ENCODE measurements at regions not wholly inside any gene's neighbourhood (a gene's known extent, or its start where the extent isn't known, plus 50 kb on each side); places are given as distances from the start of the nearest gene placed in this dataset.
"Not testable (repeated sequence)": the region's sequence is repeated elsewhere in the genome, so short reads cannot be mapped to it uniquely, and the experiment has no call there.

DNA sequence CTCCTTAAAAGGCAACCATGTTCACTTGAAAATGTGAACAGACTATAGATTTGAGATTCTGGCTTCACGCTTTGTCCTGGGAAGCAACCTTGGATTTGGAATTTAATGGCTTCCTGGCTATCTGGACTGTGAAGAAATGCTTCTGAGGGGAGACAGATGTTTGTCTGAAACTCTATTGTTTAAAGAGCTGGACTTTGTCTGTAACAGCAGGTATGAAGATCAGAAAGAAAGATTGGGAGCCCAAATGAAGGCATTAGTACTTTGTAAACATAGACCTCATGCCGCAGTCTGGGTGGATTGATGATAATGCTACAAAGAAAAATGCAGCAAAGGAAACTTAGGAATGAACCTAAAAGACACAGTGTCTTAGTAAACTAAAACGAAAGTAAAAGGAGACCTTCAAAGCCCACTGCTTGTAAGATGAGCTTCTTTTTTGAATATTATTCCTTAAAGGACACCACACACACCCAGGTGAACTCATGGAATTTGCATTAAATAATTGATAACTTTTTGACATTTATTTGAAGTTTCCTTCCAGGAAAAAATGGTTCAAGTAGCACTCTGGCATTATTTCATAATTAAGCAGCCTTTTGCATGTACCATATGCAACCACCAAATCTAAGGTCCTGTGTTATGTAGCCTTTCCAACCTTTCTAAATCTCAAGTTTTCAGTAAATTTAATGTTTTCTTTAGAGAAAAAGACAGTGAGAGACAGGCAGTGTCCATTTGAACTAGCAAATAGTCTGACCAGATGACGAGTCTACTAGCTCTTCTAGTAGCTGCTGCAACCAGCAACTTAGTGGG lies 119.9 kb downstream of the SPDYE17 start:
- H3K9me3 ChIP-seq (ENCODE audit: control insufficient read depth, insufficient read depth, low read length); H3K27me3 ChIP-seq (ENCODE audit: control insufficient read depth, insufficient read depth, low read length); H3K4me3 ChIP-seq (ENCODE audit: low read depth, low read length); H3K9ac ChIP-seq (ENCODE audit: low read depth, low read length); H3K36me3 ChIP-seq (ENCODE audit: control insufficient read depth, insufficient read depth, low read length); H3K4me1 ChIP-seq (ENCODE audit: control insufficient read depth, insufficient read depth, low read length): not testable (repeated sequence)

DNA sequence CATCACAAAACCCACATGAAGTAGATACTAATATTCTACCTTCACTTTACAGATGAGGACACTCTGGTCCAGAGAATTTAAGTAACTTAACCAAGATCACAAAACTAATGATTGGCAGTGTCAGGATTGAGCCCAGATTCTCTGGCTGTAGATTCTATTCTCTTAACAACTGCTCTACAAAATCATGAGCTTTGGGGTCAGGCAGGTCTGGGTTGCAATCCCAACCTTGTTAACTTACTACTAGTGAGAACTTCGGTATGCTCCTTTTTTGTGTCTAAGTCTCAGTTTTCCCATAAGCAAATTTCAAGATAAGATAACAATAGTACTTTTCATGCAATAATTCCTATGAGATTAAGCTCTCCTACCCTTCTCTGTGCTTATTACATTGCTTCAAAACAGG lies 127.5 kb downstream of the SPDYE17 start:
- not testable (repeated sequence) for H3K4me1 ChIP-seq (ENCODE audit: control insufficient read depth, insufficient read depth, low read length); H3K9ac ChIP-seq (ENCODE audit: low read depth, low read length); H3K36me3 ChIP-seq (ENCODE audit: control insufficient read depth, insufficient read depth, low read length); H3K27me3 ChIP-seq (ENCODE audit: control insufficient read depth, insufficient read depth, low read length); H3K9me3 ChIP-seq (ENCODE audit: control insufficient read depth, insufficient read depth, low read length); H3K4me3 ChIP-seq (ENCODE audit: low read depth, low read length)

DNA sequence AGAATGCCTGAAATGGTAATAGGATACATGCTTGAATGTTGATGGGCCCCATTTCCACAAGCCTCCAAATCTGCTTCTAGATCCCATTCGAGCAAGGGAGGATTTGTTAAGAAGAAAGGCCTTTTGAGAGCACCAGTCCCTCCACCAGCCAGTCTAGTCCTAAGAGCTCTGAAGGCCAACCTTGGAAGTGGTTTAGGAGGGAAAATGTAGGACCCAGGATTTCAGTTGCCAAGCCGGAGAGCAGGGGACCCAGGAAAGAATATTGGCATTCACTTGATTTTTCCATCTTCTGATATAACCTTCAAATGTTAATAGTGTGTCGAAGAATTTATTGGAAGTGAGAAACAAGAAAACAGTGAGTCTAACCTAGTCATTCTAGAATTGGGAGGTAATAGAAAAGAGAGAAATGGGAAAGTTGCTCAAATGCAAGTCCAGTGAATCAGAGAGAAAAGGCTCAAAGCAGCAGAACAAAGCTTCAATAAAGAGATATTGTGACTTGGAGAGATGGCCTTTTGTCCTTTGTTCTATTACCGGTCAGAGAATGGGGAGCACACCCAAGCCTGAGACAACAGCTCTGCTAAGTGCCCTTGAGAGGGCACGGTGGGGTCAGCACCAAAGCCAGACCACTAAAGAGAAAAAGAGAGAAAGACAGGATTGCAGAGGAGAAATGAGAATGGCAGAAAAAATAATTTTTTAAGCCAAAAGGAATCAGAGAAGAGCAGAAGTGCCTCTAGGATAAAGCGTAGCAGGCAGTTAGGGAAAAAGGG lies 130.0 kb downstream of the SPDYE17 start:
- not testable (repeated sequence) for H3K4me1 ChIP-seq (ENCODE audit: control insufficient read depth, insufficient read depth, low read length); H3K9me3 ChIP-seq (ENCODE audit: control insufficient read depth, insufficient read depth, low read length); H3K4me3 ChIP-seq (ENCODE audit: low read depth, low read length); H3K36me3 ChIP-seq (ENCODE audit: control insufficient read depth, insufficient read depth, low read length); H3K9ac ChIP-seq (ENCODE audit: low read depth, low read length); H3K27me3 ChIP-seq (ENCODE audit: control insufficient read depth, insufficient read depth, low read length)

DNA sequence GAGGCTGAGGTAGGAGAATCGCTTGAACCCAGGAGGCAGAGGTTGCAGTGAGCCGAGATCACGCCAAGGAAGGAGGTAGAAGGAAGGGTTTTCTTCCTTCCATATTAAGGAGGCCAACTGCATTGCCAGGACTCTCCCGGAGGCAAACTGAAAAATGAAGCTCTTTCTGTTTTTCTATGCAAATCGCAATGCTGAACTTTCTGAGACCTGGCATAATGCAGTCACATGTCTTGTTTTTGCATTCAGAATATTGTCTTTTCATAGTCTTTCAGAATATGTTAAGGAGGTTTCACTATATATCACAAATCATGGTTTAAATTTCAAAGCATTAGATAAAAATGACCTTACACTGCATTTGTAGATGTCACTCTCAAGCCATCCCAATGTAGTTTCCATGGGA lies 133.4 kb downstream of the SPDYE17 start:
- H3K36me3 ChIP-seq (ENCODE audit: control insufficient read depth, insufficient read depth, low read length); H3K9ac ChIP-seq (ENCODE audit: low read depth, low read length): not testable (repeated sequence)

DNA sequence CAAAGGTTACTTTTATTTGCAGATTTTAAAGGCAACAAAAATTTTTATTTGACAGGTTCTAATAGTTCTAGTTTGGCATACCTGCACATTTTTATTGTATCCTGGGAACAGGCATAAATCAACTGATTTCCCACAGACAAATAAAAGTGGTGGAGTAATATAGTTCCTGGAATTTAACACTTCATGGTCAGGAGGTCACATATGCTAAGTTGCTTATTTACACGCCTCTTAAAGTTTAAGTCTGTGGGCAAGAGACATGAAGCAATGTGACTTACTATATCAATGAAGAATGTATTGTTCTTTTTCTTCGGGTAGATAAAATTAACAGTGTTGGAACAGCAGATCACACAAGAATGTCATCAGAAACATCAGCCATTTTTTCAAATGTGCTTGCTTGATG lies 135.2 kb downstream of the SPDYE17 start:
- H3K27me3 ChIP-seq (ENCODE audit: control insufficient read depth, insufficient read depth, low read length); H3K9me3 ChIP-seq (ENCODE audit: control insufficient read depth, insufficient read depth, low read length); H3K36me3 ChIP-seq (ENCODE audit: control insufficient read depth, insufficient read depth, low read length); H3K4me3 ChIP-seq (ENCODE audit: low read depth, low read length); H3K4me1 ChIP-seq (ENCODE audit: control insufficient read depth, insufficient read depth, low read length); H3K9ac ChIP-seq (ENCODE audit: low read depth, low read length): not testable (repeated sequence)

More for the DNA sequence above, 133.4 kb downstream of the SPDYE17 start:
- H3K9me3 ChIP-seq (ENCODE audit: control insufficient read depth, insufficient read depth, low read length); H3K4me3 ChIP-seq (ENCODE audit: low read depth, low read length); H3K4me1 ChIP-seq (ENCODE audit: control insufficient read depth, insufficient read depth, low read length); H3K27me3 ChIP-seq (ENCODE audit: control insufficient read depth, insufficient read depth, low read length): not testable (repeated sequence)

DNA sequence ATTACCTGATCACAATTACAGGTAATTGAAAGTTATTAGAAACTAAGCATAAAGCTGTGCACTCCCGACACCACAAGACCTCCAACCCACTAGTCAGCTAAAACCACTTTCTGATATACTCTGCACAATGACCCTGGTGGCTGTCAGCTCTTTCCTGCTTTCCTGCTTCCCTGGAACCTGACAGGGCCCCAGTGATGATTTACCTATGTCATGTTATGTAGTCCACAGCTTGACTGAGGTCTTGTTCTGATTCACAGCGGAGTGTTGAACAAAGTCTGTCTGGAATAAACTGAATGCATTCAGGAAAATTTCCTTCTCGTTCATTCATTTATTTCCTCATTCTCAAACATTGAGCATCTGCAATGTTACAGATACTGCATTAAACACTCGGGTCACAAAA lies 136.5 kb downstream of the SPDYE17 start:
- H3K36me3 ChIP-seq (ENCODE audit: control insufficient read depth, insufficient read depth, low read length); H3K9me3 ChIP-seq (ENCODE audit: control insufficient read depth, insufficient read depth, low read length); H3K4me3 ChIP-seq (ENCODE audit: low read depth, low read length); H3K27me3 ChIP-seq (ENCODE audit: control insufficient read depth, insufficient read depth, low read length); H3K4me1 ChIP-seq (ENCODE audit: control insufficient read depth, insufficient read depth, low read length); H3K9ac ChIP-seq (ENCODE audit: low read depth, low read length): not testable (repeated sequence)

DNA sequence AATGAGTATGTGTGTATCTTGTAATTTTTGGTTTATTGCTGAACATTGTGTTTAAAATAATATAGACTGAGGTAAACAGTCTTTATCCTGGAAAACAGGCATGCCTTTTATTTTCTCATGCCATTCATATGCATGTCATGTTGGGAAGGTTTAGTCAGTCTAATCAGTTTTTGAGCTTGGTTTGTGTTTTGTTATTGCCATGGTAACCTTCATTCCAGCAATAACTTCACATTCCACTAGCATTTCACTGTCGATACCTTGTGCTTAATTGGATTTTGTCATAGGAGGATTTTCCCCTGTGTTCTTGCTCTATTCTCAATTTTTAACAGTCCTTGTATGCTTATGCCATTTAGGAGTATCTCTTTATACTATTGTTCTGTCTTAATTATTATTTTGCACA lies 140.4 kb downstream of the SPDYE17 start:
- H3K9me3 ChIP-seq (ENCODE audit: control insufficient read depth, insufficient read depth, low read length); H3K9ac ChIP-seq (ENCODE audit: low read depth, low read length); H3K4me3 ChIP-seq (ENCODE audit: low read depth, low read length); H3K27me3 ChIP-seq (ENCODE audit: control insufficient read depth, insufficient read depth, low read length); H3K36me3 ChIP-seq (ENCODE audit: control insufficient read depth, insufficient read depth, low read length); H3K4me1 ChIP-seq (ENCODE audit: control insufficient read depth, insufficient read depth, low read length): not testable (repeated sequence)

DNA sequence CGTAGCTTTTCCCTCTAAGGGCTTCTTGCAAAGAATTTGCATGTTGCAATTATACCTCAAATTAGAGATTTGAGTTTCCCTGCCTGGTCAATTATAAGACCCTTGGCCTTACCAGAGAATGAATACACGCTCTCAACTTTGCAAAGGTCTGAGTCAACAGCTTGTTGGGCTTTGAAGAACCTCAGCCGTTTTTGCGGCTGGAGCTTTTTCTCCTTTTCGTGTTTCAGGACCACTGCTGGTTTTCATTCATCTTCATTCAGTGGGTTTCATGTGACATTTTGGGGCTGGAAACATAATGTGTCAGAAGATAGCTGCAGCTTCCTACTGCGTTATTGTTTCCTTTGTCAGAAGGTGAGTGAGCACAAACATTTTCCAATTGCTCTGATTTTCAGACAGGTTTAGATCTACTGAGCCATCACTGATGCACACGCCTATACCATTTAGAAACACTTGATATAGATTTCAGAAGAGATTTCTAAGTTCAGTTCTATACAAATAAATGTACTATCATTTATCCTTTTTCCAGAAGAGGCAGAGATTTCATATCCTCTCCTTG lies 152.3 kb downstream of the SPDYE17 start:
- H3K36me3 ChIP-seq (ENCODE audit: control insufficient read depth, insufficient read depth, low read length); H3K4me1 ChIP-seq (ENCODE audit: control insufficient read depth, insufficient read depth, low read length); H3K9me3 ChIP-seq (ENCODE audit: control insufficient read depth, insufficient read depth, low read length); H3K9ac ChIP-seq (ENCODE audit: low read depth, low read length); H3K27me3 ChIP-seq (ENCODE audit: control insufficient read depth, insufficient read depth, low read length); H3K4me3 ChIP-seq (ENCODE audit: low read depth, low read length): not testable (repeated sequence)

DNA sequence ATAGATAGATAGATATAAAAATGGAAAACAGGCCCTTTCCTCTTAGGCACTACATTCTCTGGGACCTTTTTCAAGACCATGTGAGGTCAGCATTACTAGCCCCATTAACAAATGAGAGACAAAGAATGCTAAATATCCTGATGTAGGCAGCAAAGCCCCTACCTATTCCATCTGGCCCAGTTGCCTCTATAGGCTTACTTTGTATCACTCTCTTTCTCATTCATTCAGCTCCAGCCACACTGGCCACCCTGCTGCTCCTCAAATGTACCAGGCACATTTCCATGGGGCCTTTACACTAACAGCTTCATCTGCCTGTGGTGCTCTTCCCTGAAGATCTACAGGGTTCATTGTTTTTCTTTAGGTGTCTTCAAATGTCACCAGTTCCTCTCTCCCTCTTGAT lies 156.4 kb downstream of the SPDYE17 start:
- H3K4me1 ChIP-seq (ENCODE audit: control insufficient read depth, insufficient read depth, low read length); H3K4me3 ChIP-seq (ENCODE audit: low read depth, low read length); H3K9me3 ChIP-seq (ENCODE audit: control insufficient read depth, insufficient read depth, low read length); H3K9ac ChIP-seq (ENCODE audit: low read depth, low read length); H3K36me3 ChIP-seq (ENCODE audit: control insufficient read depth, insufficient read depth, low read length); H3K27me3 ChIP-seq (ENCODE audit: control insufficient read depth, insufficient read depth, low read length): not testable (repeated sequence)

DNA sequence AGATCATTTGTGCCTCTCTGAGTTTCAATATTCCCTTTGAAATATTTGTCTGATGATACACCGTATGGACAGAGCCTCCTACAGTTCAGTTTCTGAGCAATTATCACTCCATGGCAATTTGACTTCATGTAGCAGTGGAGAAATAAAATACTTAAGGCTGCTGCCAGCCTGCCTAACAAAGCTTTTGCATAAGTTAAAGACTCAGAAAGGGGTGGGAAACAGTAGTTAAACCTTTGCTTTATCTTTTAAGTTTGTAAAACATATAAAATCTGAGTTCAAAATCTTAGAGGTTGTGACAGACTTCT lies 161.7 kb downstream of the SPDYE17 start:
- H3K4me3 ChIP-seq (ENCODE audit: low read depth, low read length); H3K9ac ChIP-seq (ENCODE audit: low read depth, low read length); H3K36me3 ChIP-seq (ENCODE audit: control insufficient read depth, insufficient read depth, low read length); H3K27me3 ChIP-seq (ENCODE audit: control insufficient read depth, insufficient read depth, low read length); H3K9me3 ChIP-seq (ENCODE audit: control insufficient read depth, insufficient read depth, low read length); H3K4me1 ChIP-seq (ENCODE audit: control insufficient read depth, insufficient read depth, low read length): not testable (repeated sequence)

DNA sequence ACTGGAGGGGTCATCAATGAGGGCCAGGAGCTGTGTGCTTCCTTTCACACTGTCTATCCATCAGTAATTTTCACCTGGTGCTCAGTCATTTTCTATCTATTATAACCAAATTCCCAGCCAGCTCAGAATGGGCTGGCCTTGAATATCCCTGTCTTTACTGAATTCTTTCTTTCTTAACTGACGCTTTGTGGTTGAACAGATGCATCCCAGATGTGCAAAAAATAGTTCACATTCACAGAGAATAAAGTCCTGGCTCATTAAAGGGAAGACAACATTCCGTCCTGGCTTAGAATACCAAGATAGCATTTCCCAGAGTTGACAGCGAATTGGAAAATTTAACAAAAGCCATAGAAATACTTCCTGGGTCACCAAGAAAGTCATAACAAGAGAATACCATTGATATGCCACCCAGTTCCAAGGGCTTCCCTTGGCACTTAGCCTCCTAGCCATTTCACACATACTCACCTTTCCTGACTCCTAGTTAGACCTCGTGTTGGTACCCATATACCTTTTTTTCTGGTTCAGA lies 164.7 kb downstream of the SPDYE17 start:
- not testable (repeated sequence) for H3K9me3 ChIP-seq (ENCODE audit: control insufficient read depth, insufficient read depth, low read length); H3K4me1 ChIP-seq (ENCODE audit: control insufficient read depth, insufficient read depth, low read length); H3K36me3 ChIP-seq (ENCODE audit: control insufficient read depth, insufficient read depth, low read length); H3K9ac ChIP-seq (ENCODE audit: low read depth, low read length); H3K27me3 ChIP-seq (ENCODE audit: control insufficient read depth, insufficient read depth, low read length); H3K4me3 ChIP-seq (ENCODE audit: low read depth, low read length)

DNA sequence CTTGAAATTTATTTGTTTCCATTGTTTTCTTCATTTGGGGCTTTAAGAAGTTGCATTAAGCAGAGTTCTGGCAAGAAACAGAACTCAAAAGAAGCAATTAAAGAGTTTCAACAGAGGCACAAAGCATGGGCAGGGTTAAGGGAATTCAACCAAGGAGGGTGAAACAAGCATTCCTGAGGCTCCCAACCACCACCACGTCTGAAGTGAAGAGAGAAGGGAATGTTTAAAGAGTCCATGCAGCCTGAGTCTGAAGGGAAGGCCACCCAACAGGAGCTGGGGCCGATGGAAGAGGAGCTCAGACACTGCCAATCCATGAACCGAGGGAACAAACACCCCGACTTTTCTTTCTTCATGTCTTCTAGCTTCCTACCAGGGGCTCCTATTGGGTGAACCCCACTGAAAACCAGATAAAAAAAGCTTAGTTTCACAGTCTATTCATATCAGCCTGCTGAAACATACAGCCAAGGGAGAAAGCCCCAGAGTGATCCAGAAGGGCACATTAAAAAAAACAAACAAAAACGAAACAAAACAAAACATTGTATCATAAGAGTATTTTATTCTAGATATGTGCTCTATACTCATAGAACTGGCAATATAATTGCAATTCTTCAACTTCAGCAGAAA lies 168.9 kb downstream of the SPDYE17 start:
- H3K4me1 ChIP-seq (ENCODE audit: control insufficient read depth, insufficient read depth, low read length); H3K36me3 ChIP-seq (ENCODE audit: control insufficient read depth, insufficient read depth, low read length); H3K9me3 ChIP-seq (ENCODE audit: control insufficient read depth, insufficient read depth, low read length); H3K4me3 ChIP-seq (ENCODE audit: low read depth, low read length); H3K9ac ChIP-seq (ENCODE audit: low read depth, low read length); H3K27me3 ChIP-seq (ENCODE audit: control insufficient read depth, insufficient read depth, low read length): not testable (repeated sequence)

All from iPS-15b (cell line).